Esophagus muscularis mucosa (tissue), 3 donors: ENCODE measurements at regions not wholly inside any gene's neighbourhood (a gene's known extent, or its start where the extent isn't known, plus 50 kb on each side); places are given as distances from the start of the nearest gene placed in this dataset.

Source experiments
- CTCF ChIP-seq, 3 experiments: fragments of 200-600 bp in 2 of 3; fragments of 450-650 bp in 1 of 3; sonication (generic) in 2 of 3; IDR thresholded peaks; one replicate each; pipeline ENCODE4 v1.5.1; 2017 to 2019; ENCODE audit warnings: antibody characterized with exemption in 3 of 3, mild to moderate bottlenecking in 2 of 3, moderate library complexity in 1 of 3
- POLR2A ChIP-seq: fragments of 450-650 bp; IDR thresholded peaks from one replicate; pipeline ENCODE4 v1.6.1; 2017; ENCODE audit warnings: antibody characterized with exemption, moderate library complexity, mild to moderate bottlenecking, low read depth

- TF ChIP-seq CTCF (IDR thresholded peaks at IDR 0.05) (no peak), POLR2A (no peak)
These were observed 76.2 kb upstream of the KIAA1217 start for GRCh38 chr10:24132741-24133140.
